ENCODE measurements at regions not wholly inside any gene's neighbourhood (a gene's known extent, or its start where the extent isn't known, plus 50 kb on each side); places are given as distances from the start of the nearest gene placed in this dataset.
A peak's percentile ranks its signal among the peaks of the same experiment; 100 is the strongest.

GRCh38 chr15:70171256-70171886, 73.7 kb upstream of the TLE3 start (continued):
- TF ChIP-seq RREB1 (CRISPR knock-in tag; IDR thresholded peaks at IDR 0.05) (no peak), TEAD2 (tag; IDR thresholded peaks at IDR 0.05) (no peak), HNRNPUL1 (IDR thresholded peaks at IDR 0.05; ENCODE audit: low read length) (no peak), RBM34 (IDR thresholded peaks at IDR 0.05; ENCODE audit: borderline replicate concordance, insufficient read depth, low read length) (no peak), TRIM24 (IDR thresholded peaks at IDR 0.05) (0 out of 4 replicates have a peak, but pooled peaks of 1 of the 2 experiments have one; percentile 18), SMAD4 (CRISPR knock-in tag; conservative IDR thresholded peaks at IDR 0.05) (peak; percentile 59; the same call in 1 of the 2 replicates), CBFA2T3 (IDR thresholded peaks at IDR 0.05) (peak; percentile 83), HES1 (IDR thresholded peaks at IDR 0.05; ENCODE audit: low read depth) (0 out of 2 replicates have a peak, but pooled peaks have one; percentile 49), ZNF282 (CRISPR knock-in tag; IDR thresholded peaks at IDR 0.05) (no peak), BACH1 (tag; IDR thresholded peaks at IDR 0.05) (no peak), MYNN (IDR thresholded peaks at IDR 0.05) (no peak), MYNN (CRISPR knock-in tag; IDR thresholded peaks at IDR 0.05) (no peak), SOX6 (IDR thresholded peaks at IDR 0.05) (peak; percentile 86), RCOR1 (IDR thresholded peaks at IDR 0.05; ENCODE audit: borderline replicate concordance in 1 of 2, low read depth in 2 of 2, low read length in 2 of 2) (peak in 1 of 2 experiments; percentile 73; a peak in 2 of 4 replicates), TAL1 (IDR thresholded peaks at IDR 0.05) (peak; percentile 67), TCF3 (CRISPR knock-in tag; IDR thresholded peaks at IDR 0.05) (peak; percentile 19; the same call in 1 of the 2 replicates), SPI1 (IDR thresholded peaks at IDR 0.05; ENCODE audit: borderline replicate concordance, low read depth, low read length) (no peak), KDM1A (IDR thresholded peaks at IDR 0.05) (peak; percentile 40 to 51; a peak in 2 of 4 replicates), NFIC (IDR thresholded peaks at IDR 0.05) (peak; percentile 17; the same call in 1 of the 2 replicates)
